ENCODE measurements at regions not wholly inside any gene's neighbourhood (a gene's known extent, or its start where the extent isn't known, plus 50 kb on each side); places are given as distances from the start of the nearest gene placed in this dataset.
"Not testable (repeated sequence)": the region's sequence is repeated elsewhere in the genome, so short reads cannot be mapped to it uniquely, and the experiment has no call there.

- DNase-seq (ENCODE audit: low spot score): not testable (repeated sequence)
Observed at GRCh38 chr2:89305623-89306022, 614.1 kb downstream of the RPIA start.

GRCh38 chr2:89306869-89307637 is 615.6 kb downstream of the RPIA start:
- not testable (repeated sequence) for DNase-seq (ENCODE audit: low spot score)

GRCh38 chr2:89318990-89319389 is 627.5 kb downstream of the RPIA start:
- not testable (repeated sequence) for DNase-seq (ENCODE audit: low spot score)

GRCh38 chr2:89325894-89326293 is 634.4 kb downstream of the RPIA start:
- DNase-seq (ENCODE audit: low spot score): not testable (repeated sequence)

- not testable (repeated sequence) for DNase-seq (ENCODE audit: low spot score)
Observed at GRCh38 chr2:89326455-89326854, 635.0 kb downstream of the RPIA start.

GRCh38 chr2:89328790-89329189 is 637.3 kb downstream of the RPIA start:
- not testable (repeated sequence) for DNase-seq (ENCODE audit: low spot score)

Data from germinal center (tissue), 1 donor.